GM19023 (cell line): ENCODE measurements at regions not wholly inside any gene's neighbourhood (a gene's known extent, or its start where the extent isn't known, plus 50 kb on each side); places are given as distances from the start of the nearest gene placed in this dataset.
"Not testable (repeated sequence)": the region's sequence is repeated elsewhere in the genome, so short reads cannot be mapped to it uniquely, and the experiment has no call there.

Experiments used
- ATAC-seq: cut with Tn5 transposase; IDR thresholded peaks from one replicate; pipeline ENCODE4 v1.9.1; 2021; ENCODE audit warnings: mild to moderate bottlenecking, moderate library complexity; ENCODE audit not compliant: unreplicated experiment

- ATAC-seq, result no peak
Observed at GRCh38 chr5:116750631-116751580, 176.3 kb upstream of the SEMA6A start.

- no peak for ATAC-seq
Observed at GRCh38 chr5:116747881-116748280, 173.3 kb upstream of the SEMA6A start.

GRCh38 chr5:116746668-116747067 is 172.0 kb upstream of the SEMA6A start:
- ATAC-seq, result no peak

- no peak for ATAC-seq
Observed at GRCh38 chr5:116740771-116741170, 166.1 kb upstream of the SEMA6A start.

GRCh38 chr5:116739571-116739970 is 164.9 kb upstream of the SEMA6A start:
- ATAC-seq, result no peak

GRCh38 chr5:116738615-116739261 is 164.1 kb upstream of the SEMA6A start:
- no peak for ATAC-seq

- no peak for ATAC-seq
Observed at GRCh38 chr5:116738239-116738614, 163.6 kb upstream of the SEMA6A start.

GRCh38 chr5:116736671-116737070 is 162.0 kb upstream of the SEMA6A start:
- no peak for ATAC-seq

- no peak for ATAC-seq
Observed at GRCh38 chr5:116733991-116734975, 159.7 kb upstream of the SEMA6A start.

GRCh38 chr5:116732591-116732990 is 158.0 kb upstream of the SEMA6A start:
- no peak for ATAC-seq

- ATAC-seq, result no peak
Observed at GRCh38 chr5:116731432-116731831, 156.8 kb upstream of the SEMA6A start.

- no peak for ATAC-seq
Observed at GRCh38 chr5:116730706-116731105, 156.1 kb upstream of the SEMA6A start.

- no peak for ATAC-seq
Observed at GRCh38 chr5:116730185-116730584, 155.6 kb upstream of the SEMA6A start.

- no peak for ATAC-seq
Observed at GRCh38 chr5:116727248-116727647, 152.6 kb upstream of the SEMA6A start.

GRCh38 chr5:116726180-116726579 is 151.6 kb upstream of the SEMA6A start:
- not testable (repeated sequence) for ATAC-seq

GRCh38 chr5:116724971-116725370 is 150.3 kb upstream of the SEMA6A start:
- ATAC-seq, result no peak

GRCh38 chr5:116722651-116723050 is 148.0 kb upstream of the SEMA6A start:
- ATAC-seq, result no peak

GRCh38 chr5:116719106-116719505 is 144.5 kb upstream of the SEMA6A start:
- no peak for ATAC-seq

GRCh38 chr5:116718317-116718716 is 143.7 kb upstream of the SEMA6A start:
- ATAC-seq, result no peak

- ATAC-seq, result no peak
Observed at GRCh38 chr5:116709082-116709481, 134.5 kb upstream of the SEMA6A start.

GRCh38 chr5:116705121-116705519 is 130.5 kb upstream of the SEMA6A start:
- ATAC-seq, result not testable (repeated sequence)
